ENCODE measurements at regions not wholly inside any gene's neighbourhood (a gene's known extent, or its start where the extent isn't known, plus 50 kb on each side); places are given as distances from the start of the nearest gene placed in this dataset.

DNA sequence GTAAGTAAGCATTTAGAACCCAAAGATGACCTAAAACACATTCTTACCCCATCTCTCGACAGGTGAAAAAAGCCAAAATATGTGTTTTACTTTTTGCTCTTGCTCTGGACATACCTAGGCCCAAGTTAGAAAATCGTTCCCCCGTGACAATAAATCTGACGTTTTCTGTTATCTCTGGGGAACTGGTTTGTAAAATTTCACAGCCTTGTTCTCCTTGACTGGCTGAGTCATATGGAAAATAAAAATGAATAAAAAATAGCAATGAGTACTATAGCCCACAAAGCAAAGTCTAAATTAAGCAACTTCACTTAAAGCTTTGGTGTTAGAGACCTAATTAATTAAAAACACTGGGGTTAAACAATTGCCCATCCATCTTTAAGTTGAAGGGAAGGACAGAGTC, 286.9 kb upstream of the CLINT1 start:
- DNase-seq: no peak

DNA sequence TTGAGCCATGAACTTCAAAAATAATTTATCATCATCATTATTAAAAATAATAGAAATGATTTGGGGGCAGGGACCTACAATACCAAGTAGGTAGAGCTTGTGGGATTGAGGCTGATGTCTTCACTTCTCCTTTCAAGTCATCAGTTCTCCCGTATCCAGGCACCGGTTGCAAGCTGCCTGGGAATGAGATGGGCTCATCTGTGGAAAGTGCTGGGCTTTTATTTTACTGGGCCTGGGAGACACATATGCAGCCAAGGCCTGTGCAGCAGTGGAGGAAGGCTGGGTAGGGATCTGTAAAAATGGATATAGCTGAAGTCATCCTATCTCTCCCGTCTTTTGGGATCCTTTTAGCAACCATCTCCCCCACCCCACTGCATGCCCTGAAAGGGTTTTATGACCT, 284.1 kb upstream of the CLINT1 start:
- DNase-seq: no peak

DNA sequence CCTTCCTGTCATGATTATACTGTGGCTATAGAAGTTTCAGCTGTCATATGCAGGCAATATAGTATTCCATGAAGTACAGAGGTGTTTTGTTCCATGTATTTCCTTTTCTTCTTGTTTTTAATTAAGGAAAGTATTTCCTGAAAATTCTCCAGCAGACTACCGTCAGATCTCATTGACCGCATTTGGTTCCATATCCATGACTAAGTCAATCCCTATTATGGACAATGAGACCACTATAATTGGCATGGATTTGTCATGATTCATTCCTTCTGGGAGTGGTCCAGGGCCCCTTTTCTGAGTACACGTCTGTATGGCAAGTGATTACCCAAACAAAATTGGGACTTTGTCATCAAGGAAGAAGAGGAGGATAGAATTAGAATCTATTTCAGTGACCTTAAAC, 283.2 kb upstream of the CLINT1 start:
- DNase-seq: no peak

DNA sequence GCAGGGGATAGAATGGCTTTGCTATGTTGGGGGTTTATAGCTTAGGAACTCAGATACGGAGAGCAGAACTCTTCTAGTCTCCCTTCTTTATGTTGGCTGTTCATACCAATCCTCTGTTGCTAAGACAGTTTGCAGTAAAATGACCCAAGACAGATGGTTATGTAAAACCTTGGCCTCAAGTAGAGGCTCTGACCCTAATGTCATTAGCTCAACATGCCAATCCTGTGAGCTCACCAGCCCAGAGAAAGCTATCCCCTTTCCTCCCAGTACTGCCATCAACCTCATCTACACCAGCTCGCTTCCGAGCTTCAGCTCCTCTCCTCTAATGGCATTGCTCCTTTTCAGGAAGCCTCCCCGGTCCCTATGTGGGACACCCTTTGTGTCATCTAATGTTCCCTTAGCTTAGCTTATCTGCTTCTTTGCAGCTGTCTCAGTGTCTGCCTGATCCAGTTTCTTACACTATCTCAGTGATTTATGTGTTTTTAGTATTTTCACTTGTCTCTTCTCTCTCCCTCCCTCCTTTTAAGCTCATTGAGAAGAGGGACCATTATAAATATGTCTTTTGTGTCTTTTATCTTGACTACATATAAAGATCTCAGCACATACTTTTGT, 281.3 kb upstream of the CLINT1 start:
- DNase-seq: no peak

DNA sequence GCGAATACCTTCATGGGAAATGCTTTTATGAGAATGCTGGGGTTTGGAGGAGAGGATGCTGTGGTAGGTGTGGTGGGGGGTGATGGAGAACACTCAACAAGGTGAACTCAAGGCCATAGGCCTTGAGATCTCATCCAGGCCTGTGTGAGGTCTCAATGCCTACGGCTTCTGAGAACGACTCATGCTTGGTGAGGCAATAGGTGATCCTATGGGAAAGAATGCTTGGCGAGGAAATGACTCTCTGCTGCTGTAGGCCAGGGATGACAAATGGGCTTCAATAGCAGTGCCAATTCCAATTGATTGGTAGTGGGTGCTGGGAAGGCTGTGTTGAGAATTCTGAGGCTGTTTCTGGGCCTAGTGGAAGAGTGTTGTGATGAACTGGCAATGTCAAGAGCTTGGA, 280.2 kb upstream of the CLINT1 start:
- no peak for DNase-seq

DNA sequence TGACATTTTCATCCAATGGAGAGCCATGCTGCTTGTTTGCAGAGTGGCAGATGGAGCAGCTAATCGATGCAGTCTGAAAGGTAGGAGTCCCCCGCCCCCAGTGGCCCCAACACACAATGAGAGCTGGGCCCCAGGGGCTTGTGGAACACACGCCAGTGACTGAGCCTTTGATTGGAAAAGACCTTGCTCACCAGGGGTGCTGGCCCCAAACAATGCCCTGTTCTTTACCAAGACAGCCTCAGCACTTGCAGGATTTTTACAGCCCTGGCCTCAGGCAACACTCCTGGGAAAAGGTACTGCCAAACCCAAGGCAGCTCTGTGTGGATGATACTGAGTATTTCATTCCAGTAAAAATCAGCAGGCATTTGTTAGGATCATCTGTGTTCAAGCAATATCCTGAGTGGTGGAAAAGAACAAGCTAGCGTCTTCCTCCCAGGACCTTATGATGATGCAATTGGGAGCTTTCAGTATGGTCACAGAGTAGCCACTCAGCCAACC, 276.8 kb upstream of the CLINT1 start:
- DNase-seq: no peak

DNA sequence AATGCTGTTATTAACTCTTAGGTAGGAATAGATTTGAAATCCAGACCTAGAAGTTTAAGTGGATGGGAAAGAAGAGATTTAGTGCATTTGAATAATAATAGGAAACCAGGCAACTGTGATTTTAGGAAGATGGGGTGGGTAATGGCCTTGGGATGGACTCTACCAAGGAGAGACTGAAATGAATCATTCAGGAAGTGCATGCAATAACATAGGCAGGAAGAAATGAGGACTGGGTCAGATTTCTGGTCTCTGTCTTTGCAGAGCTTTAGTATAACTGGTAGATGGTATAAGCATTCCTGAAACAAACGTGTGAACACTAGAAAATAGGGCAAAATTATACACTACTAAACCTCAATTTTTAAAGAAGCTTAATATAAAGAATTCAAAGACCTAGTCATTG, 274.4 kb upstream of the CLINT1 start:
- no peak for DNase-seq

DNA sequence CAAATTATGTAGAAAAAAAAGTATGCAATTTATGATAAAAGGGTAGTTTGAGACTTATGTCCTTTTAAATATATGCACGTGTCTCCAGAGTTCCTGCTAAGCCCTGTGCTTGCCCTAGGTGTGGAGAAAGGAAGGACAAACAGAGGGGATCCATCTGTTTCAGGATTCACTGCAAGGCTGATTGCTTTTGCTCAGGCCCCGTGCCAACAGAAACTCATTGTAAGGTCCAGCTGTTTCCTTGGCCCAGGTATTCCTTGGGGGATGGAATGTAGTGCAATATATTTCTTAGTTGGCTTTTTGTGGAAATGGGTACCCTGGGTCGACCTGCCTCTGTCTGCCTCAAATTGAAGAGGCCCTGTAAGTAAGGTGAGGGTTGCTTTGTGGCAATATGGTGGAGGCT, 268.6 kb upstream of the CLINT1 start:
- no peak for DNase-seq

DNA sequence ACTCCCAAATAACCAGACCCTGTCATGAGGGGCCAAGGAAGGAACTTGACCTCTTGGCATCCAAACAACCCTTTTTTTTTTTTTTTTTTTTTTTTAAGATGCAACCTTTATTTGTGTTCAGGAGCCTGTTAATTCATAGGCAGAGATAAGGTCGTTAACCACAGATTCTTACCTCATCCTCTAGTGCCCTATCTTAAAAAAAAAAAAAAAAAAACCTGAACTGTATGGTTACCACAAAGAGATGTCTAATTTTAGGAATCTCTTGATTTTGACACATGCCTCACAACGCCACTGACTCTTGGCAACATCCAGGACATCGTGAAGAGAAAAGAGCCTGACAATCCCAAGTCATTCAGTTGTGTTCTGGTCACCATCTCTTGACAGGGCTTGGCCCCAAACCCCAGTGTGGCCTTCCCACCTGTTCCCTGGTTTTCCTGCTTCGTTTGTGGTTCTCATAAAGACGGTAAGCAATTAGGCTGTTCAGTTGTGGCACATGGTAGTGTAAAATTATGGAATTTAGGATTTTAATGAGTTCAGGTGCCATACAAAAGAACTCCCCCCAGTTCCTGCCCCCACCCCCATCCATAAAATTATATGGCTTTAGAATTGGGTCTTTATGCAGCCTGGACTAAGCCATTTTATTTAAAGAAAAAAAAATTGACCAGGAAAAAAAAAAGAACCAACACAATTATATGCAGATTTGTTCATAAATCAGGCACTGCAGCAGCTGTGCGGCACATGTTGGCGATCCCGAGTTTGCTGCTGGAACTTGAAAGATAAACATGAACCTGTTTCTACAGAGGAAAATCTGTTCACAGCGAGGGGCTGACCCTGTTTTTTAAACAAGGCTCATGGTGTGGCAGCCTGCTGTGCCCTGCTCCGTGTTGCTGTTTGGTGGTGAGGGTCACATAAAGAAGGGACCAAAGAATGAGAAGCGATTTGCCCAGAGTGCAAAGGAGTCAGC, 267.8 kb upstream of the CLINT1 start:
- no peak for DNase-seq

DNA sequence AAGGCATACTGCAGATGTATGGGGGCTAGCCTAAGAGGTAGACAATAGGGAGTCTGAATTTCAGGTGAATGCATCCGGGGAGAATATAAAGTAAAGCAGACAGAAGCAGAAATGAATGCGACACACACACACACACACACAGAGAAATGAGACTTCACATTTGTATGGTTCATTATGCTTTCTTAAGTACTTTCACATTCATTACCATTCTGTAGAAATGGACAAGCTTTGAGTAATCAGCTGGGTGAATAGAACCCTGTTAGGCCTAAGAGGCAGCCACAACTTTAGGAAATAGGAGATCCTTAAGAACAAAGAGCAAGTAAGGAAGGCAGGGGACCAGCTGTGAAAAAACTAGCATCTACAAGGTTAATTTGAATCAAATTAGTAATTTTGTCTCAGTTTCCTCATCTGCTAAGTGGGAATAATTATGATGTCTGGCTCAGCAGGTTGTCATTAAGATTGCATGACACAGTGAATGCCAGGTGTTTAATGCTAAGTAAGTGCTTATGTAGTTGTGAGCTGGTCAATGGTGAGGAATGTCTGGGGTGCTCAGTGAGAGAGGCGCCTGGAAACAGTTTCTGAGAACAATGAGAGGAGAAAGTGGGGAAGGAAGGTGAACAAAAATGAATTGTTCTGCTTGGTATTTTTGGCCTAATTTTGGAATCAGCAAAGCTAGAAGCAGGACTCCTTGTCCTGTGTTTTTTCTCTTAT, 265.8 kb upstream of the CLINT1 start:
- no peak for DNase-seq

DNA sequence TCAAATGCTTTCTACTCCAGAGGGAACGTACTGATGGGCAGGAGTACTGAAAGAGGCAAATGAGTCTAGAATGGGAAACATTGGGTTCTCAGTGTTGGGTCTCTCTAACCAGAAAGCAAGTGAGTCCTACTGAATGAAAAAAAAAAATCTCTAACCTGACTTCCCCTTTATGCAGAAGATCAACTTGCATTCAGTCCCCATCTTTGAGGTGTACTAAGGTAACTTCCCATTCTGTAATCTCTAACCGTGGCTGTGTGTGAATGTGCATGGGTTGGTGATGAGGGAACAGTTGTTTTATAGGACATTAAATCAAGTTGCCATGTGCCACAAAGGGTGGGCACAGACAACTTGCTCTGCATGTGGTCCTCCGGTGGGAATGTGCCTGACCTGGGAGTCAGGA, 264.6 kb upstream of the CLINT1 start:
- DNase-seq: no peak

DNA sequence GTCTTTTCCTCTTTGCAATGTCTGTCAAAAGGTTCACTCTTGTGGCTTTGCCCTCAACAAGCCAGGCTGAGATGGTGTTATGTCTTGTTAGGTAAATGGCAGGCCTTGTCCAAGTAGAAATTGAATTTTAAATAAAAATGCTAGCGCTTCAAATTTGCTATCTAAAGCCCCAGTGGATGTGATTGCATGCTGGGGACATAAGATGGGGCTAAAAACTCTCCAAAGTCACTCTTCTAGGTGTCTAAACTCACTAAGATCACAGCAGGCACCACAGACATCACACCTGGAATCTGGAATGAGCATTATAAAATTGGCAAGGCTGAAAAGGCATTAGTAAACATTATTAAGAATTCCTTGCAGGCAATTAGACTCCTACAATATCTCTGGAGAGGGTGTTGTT, 262.7 kb upstream of the CLINT1 start:
- DNase-seq: no peak

DNA sequence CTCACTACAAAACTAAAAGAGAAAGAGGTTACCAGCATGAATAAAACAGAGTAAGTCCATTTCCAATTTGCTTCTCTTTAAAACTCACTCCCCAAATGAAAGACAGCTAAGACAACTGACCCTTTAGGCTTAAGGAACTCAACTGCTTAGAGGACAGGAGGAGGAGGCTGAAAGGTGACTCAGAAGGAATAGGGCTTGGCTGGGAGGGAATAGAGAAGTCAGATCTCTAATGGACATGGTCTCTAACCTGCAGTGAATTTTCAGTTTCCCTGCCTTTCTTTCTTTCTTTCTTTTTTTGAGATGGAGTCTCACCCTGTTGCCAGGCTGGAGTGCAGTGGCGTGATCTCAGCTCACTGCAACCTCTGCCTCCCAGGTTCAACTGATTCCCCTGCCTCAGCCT, 261.8 kb upstream of the CLINT1 start:
- no peak for DNase-seq

DNA sequence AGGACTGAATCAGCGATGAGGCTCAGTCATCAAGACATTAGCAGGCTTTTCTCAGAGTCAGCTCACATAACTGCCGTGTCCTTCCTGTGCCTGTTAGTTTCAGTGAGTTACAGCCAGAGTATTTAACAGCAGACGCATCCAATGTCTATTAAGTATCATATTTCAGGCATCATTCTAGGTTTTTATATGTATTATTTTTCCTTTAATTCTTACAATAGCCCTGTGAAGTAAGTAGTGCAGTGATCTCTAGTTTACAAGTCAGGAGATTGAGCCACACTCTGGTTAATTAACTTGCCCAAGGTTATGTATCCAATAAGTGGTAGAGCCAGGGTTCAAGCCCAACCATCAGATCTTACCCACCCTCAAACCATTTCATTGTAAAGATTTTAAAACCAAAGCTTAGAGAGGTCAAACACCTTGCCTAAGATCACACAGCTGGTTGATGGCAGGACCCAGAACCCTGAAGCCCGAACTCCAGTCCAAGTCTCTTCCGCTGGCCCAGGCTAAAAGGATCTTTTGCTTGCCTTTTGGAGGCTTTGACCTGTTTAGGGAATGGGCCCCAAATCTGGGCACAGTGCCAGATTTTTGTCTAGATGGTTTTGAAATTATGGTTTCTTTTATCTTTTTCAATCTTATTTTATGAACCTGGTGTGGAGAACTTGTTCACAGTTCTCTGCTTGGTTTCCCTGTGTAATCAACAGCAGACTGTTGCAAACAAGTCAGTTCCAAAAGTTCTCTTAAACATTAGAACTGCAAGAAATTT, 261.2 kb upstream of the CLINT1 start:
- no peak for DNase-seq

DNA sequence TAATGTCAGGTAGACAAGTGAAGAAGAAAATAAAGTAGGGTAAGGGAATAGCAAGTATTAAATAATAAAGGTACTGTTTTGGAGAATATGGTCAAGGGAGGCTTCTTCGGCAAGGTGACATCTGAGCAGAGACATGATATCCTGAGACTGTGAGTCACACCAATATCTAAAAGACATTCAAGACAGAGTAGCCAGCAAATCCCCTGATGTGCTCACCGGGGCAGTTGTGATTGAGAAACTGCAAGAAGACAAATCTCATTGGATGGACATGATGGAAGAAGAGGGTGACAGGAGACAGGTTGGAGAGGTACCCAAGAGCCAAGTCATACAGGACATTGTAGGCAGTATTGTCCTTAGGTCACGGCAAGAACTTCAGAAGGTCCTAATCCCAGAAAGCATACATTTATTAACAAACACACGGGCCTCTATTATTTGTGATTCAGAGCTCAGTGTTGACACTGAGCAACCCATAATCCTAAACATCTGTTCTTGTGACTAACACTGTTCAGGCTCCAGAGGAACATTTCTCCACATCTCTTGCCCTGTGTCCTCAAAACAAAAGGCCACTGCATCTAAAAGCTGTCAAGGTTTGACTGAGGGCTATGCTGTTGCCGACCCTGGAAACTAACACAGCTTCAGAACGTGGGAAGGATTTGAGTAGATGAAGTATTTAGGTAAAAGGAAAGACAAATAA, 258.7 kb upstream of the CLINT1 start:
- no peak for DNase-seq

DNA sequence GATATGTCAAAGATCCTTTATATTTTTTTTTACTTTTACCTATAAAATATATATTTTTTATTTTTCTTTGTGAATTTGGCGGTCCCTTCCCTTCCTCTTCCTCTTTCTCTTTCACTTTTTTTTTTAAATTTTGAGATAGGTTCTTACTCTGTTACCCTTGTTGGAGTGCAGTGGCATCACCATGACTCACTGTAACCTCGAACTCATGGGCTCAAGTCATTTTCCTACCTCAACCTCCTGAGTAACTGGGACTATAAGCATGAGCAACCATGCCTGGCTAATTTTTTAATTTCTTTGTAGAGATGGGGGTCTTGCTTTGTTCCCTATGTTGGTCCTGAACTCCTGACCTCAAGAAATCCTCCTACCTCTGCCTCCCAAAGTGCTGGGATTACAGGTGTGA, 258.0 kb upstream of the CLINT1 start:
- no peak for DNase-seq

DNA sequence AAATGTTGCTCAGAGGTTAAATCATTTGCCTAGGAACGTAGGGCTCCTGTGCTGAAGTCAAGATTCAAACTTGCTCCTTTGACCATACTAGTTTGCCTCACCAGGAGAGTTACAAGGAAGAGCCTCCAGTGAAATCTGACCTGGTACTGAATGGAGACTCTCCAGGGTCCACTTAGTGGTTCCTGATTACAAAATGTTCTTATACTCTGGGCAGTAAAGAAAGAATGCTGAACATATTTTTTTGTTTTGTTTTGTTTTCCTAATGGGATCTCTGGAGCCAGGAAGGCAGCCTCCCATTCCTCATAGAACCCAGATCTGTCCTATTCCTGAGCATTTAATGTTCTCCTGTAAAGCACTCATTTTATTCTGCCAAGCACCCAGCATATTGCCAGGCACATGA, 256.5 kb upstream of the CLINT1 start:
- DNase-seq: no peak

DNA sequence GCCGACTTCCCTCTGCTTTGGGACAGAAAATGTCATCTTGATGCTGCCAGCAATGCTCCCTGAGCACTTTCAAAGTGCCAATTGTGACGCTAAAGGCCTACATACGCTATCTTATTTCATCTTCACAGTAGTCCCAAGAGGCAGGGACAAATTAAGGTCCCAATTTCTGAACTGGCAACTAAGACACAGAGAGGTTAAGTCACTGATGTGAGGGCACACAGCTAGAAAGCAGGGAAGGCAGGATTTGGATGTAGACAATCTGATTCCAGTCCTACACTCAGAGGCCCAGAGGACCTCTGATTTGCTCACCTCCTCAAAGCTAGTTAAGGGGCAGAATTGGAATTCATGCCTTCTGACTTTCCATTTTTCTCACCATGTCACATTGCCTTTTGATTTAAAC, 249.2 kb upstream of the CLINT1 start:
- no peak for DNase-seq

DNA sequence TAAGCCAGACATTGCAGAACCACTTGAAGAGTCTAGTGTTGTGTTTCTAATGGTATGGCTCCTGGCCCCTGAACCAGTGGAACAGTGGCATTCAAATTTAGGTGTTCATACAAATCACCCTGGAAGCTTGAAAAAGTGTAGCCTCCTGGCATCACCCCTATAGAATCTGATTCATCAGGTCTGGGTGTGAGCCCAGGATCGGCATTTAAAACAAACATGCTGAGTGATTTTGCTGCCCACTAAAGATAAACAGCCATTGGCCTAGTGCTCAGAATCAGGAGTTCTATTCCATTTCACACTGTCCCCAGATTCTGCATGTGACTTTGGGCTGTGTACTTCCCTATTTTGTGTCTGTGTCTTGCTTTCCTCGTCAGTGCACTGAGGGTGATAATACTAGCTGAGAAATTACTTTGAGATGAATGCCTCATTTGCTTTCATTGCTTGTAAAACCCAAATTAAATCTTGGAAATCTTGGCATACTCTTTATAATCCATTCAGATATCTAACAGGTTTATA, 241.5 kb upstream of the CLINT1 start:
- DNase-seq: no peak

DNA sequence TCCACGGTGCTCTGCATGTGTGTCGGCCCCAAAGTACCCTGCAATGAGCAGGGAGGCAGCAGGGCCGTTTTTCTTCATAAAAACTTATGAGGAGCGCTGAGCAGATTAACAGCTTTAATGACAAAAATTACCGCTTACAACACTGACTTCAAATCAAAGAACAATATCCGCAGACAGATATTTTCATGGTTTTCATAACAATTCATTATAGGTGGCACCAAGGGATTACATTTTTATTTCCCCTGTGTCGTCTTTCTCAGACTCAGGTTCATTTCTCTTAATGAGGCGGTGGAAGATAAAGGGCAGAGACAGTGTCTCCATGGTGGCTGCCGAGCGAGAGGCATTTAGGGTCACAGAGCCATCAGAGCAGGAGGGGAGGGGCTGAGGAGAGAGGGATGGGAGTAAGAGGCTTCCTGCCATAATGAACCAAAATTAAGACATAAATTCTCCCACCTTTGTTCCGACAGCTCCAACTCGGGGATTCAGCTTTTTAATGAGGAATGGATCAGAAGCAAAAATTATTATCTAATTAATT, 240.7 kb upstream of the CLINT1 start:
- no peak for DNase-seq

DNA sequence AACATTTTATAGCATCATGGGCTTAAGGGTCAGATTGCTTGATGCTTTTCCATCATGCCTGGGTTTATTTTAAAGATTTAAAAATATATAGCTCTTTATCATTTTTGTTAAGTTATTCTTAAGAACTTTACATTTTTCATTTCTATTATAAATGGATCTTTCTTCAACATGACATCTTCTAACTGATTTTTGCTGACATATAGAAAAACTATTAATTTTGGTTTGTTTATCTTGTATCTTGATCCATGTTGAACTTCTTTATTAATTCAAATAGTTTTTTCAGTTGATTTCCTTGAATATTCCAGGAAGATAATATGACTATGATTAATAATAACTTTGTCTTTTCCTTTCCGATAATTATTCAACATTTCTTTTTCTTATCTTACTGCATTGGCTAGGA, 237.9 kb upstream of the CLINT1 start:
- DNase-seq: no peak

DNA sequence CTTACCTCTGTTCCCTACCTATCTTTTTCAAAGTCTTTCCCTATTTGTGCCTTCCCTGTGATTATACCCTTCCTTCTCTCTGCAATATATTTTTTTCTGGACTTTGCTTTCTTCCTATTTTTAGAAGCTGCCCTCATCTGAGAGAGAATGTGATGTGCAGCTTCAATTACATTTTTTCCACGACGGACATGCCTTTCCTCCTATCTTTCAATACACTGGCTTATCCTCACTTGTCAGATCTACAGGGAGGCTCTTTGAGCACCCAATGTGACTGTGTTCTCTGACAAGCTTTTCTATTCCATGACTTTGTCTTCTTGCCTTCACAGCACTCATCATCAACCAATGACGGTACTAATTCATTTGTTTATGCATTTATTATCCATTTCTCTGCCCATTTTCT, 227.9 kb upstream of the CLINT1 start:
- no peak for DNase-seq

Measured in DMS79 (cell line).